Renal pelvis (tissue), 1 donor: ENCODE measurements at regions not wholly inside any gene's neighbourhood (a gene's known extent, or its start where the extent isn't known, plus 50 kb on each side); places are given as distances from the start of the nearest gene placed in this dataset.
"Not testable (repeated sequence)": the region's sequence is repeated elsewhere in the genome, so short reads cannot be mapped to it uniquely, and the experiment has no call there.

ENCODE experiments used
- DNase-seq: peaks from one replicate; pipeline ENCODE4 v3.0.0-alpha.2; 2013

- DNase-seq: no peak
These were observed 296.6 kb upstream of the DIPK2B start for GRCh38 chrX:45497290-45497689.

GRCh38 chrX:45485719-45486118 is 285.0 kb upstream of the DIPK2B start:
- no peak for DNase-seq

GRCh38 chrX:45479835-45480422 is 279.3 kb upstream of the DIPK2B start:
- no peak for DNase-seq

GRCh38 chrX:45479196-45479834 is 278.6 kb upstream of the DIPK2B start:
- no peak for DNase-seq

- DNase-seq: no peak
These were observed 272.3 kb upstream of the DIPK2B start for GRCh38 chrX:45472968-45473367.

- not testable (repeated sequence) for DNase-seq
These were observed 266.9 kb upstream of the DIPK2B start for GRCh38 chrX:45467537-45467936.

- not testable (repeated sequence) for DNase-seq
These were observed 255.1 kb upstream of the DIPK2B start for GRCh38 chrX:45455732-45456131.

GRCh38 chrX:45454290-45454689 is 253.6 kb upstream of the DIPK2B start:
- DNase-seq: no peak

- DNase-seq: no peak
These were observed 249.3 kb upstream of the DIPK2B start for GRCh38 chrX:45449982-45450381.

- no peak for DNase-seq
These were observed 247.3 kb upstream of the DIPK2B start for GRCh38 chrX:45447995-45448394.

- DNase-seq: no peak
These were observed 246.7 kb upstream of the DIPK2B start for GRCh38 chrX:45447331-45447730.

- DNase-seq: peak; percentile 29
These were observed 245.2 kb upstream of the DIPK2B start for GRCh38 chrX:45445745-45446412.

GRCh38 chrX:45437186-45437585 is 236.5 kb upstream of the DIPK2B start:
- no peak for DNase-seq

- DNase-seq: no peak
These were observed 234.8 kb upstream of the DIPK2B start for GRCh38 chrX:45435481-45435880.

GRCh38 chrX:45434231-45434630 is 233.6 kb upstream of the DIPK2B start:
- DNase-seq: no peak

- DNase-seq: no peak
These were observed 228.2 kb upstream of the DIPK2B start for GRCh38 chrX:45428831-45429230.

GRCh38 chrX:45424326-45424725 is 223.7 kb upstream of the DIPK2B start:
- no peak for DNase-seq

GRCh38 chrX:45422216-45422925 is 221.7 kb upstream of the DIPK2B start:
- DNase-seq: no peak

- no peak for DNase-seq
These were observed 221.1 kb upstream of the DIPK2B start for GRCh38 chrX:45421806-45422205.

GRCh38 chrX:45404206-45404605 is 203.5 kb upstream of the DIPK2B start:
- no peak for DNase-seq

GRCh38 chrX:45401923-45402322 is 201.2 kb upstream of the DIPK2B start:
- no peak for DNase-seq

GRCh38 chrX:45400951-45401725 is 200.5 kb upstream of the DIPK2B start:
- not testable (repeated sequence) for DNase-seq
